ENCODE measurements at regions not wholly inside any gene's neighbourhood (a gene's known extent, or its start where the extent isn't known, plus 50 kb on each side); places are given as distances from the start of the nearest gene placed in this dataset.

GRCh38 chr21:20308586-20309315, 689.5 kb upstream of the NCAM2 start:
- H3K4me1 Mint-ChIP-seq (ENCODE audit: low read depth) = no peaks in the 10 kb centered on the region
- no peak for ATAC-seq
- H3K4me3 Mint-ChIP-seq = no peak overlapping the region
- no peak overlapping the region for H3K27ac Mint-ChIP-seq
- H3K27me3 Mint-ChIP-seq = no peaks in the 10 kb centered on the region
- DNase-seq = no peak
- ChIA-PET POLR2A (no interaction called here), CTCF (no interaction called here)
- no peaks in the 10 kb centered on the region for H3K9me3 Mint-ChIP-seq
- intact Hi-C loops (cut with micrococcal nuclease) = no loop called here
- H3K36me3 Mint-ChIP-seq (ENCODE audit: low read depth) = no peaks in the 10 kb centered on the region
- TF ChIP-seq CTCF (IDR thresholded peaks at IDR 0.05) = no peak

- TF ChIP-seq CTCF (IDR thresholded peaks at IDR 0.05) = no peak
- Mint-ChIP-seq H3K36me3 (ENCODE audit: low read depth) (no peaks in the 10 kb centered on the region), H3K4me1 (ENCODE audit: low read depth) (no peaks in the 10 kb centered on the region), H3K27me3 (no peaks in the 10 kb centered on the region), H3K4me3 (no peak overlapping the region), H3K9me3 (peaks cover 3% of the 10 kb centered on the region), H3K27ac (no peak overlapping the region)
- no peak for ATAC-seq
- DNase-seq = no peak
- CTCF ChIA-PET = no interaction called here
- intact Hi-C loops (cut with micrococcal nuclease) = no loop called here
- POLR2A ChIA-PET = no interaction called here
Observed at GRCh38 chr21:20311234-20311787, 686.9 kb upstream of the NCAM2 start.

GRCh38 chr21:20313013-20313412, 685.2 kb upstream of the NCAM2 start:
- no peak for TF ChIP-seq CTCF (IDR thresholded peaks at IDR 0.05)
- no peak for ATAC-seq
- peaks cover 4% of the 10 kb centered on the region for H3K9me3 Mint-ChIP-seq
- DNase-seq = no peak
- intact Hi-C loops (cut with micrococcal nuclease) = no loop called here
- ChIA-PET POLR2A (no interaction called here), CTCF (no interaction called here)
- H3K4me3 Mint-ChIP-seq = no peak overlapping the region
- H3K27ac Mint-ChIP-seq = no peak overlapping the region
- no peaks in the 10 kb centered on the region for H3K27me3 Mint-ChIP-seq
- H3K36me3 Mint-ChIP-seq (ENCODE audit: low read depth) = no peaks in the 10 kb centered on the region
- H3K4me1 Mint-ChIP-seq (ENCODE audit: low read depth) = no peaks in the 10 kb centered on the region

- Mint-ChIP-seq H3K27ac (no peak overlapping the region), H3K4me3 (no peak overlapping the region), H3K27me3 (no peaks in the 10 kb centered on the region), H3K36me3 (ENCODE audit: low read depth) (no peaks in the 10 kb centered on the region), H3K4me1 (ENCODE audit: low read depth) (no peaks in the 10 kb centered on the region), H3K9me3 (peaks cover 4% of the 10 kb centered on the region)
- POLR2A ChIA-PET = no interaction called here
- CTCF ChIA-PET = no interaction called here
- intact Hi-C loops (cut with micrococcal nuclease) = no loop called here
- no peak for TF ChIP-seq CTCF (IDR thresholded peaks at IDR 0.05)
- DNase-seq = no peak
- ATAC-seq = no peak
Observed at GRCh38 chr21:20315042-20315441, 683.2 kb upstream of the NCAM2 start.

- intact Hi-C loops (cut with micrococcal nuclease) = no loop called here
- DNase-seq (no peak), ATAC-seq (no peak)
- no peak for TF ChIP-seq CTCF (IDR thresholded peaks at IDR 0.05)
- H3K4me3 Mint-ChIP-seq = no peak overlapping the region
- CTCF ChIA-PET = no interaction called here
- no peaks in the 10 kb centered on the region for H3K4me1 Mint-ChIP-seq (ENCODE audit: low read depth)
- H3K27me3 Mint-ChIP-seq = no peaks in the 10 kb centered on the region
- no peak overlapping the region for H3K27ac Mint-ChIP-seq
- POLR2A ChIA-PET = no interaction called here
- peaks cover 11% of the 10 kb centered on the region for H3K9me3 Mint-ChIP-seq
- H3K36me3 Mint-ChIP-seq (ENCODE audit: low read depth) = no peaks in the 10 kb centered on the region
Observed at GRCh38 chr21:20329636-20330035, 668.6 kb upstream of the NCAM2 start.
